Left lung (tissue), 4 donors: ENCODE measurements at regions not wholly inside any gene's neighbourhood (a gene's known extent, or its start where the extent isn't known, plus 50 kb on each side); places are given as distances from the start of the nearest gene placed in this dataset.

Experiments used
- ATAC-seq: fragments of 200-7000 bp; cut with Tn5 transposase; one replicate; pipeline ENCODE4 v1.9.1; 2020; ENCODE audit warnings: moderate library complexity
- DNase-seq, 4 donors: peaks; one replicate each; pipeline ENCODE4 v3.0.0-alpha.2; 2013 to 2020
- H3K27ac ChIP-seq, 2 donors: fragments of 200-600 bp; sonication (generic) in 1 of 2; one replicate each; pipeline versions ENCODE4 v1.5.0 to v1.8.0; 2020 to 2021
- H3K27me3 ChIP-seq, 2 donors: fragments of 200-600 bp; sonication (generic) in 1 of 2; one replicate each; pipeline versions ENCODE4 v1.5.0 to v1.8.0; 2020 to 2021
- H3K36me3 ChIP-seq, 2 donors: fragments of 200-600 bp; sonication (generic) in 1 of 2; one replicate each; pipeline versions ENCODE4 v1.5.0 to v1.8.0; 2020 to 2021
- H3K4me1 ChIP-seq, 2 donors: fragments of 200-600 bp; one replicate each; pipeline ENCODE4 v1.8.0; 2021
- H3K4me3 ChIP-seq, 2 donors: fragments of 200-600 bp; sonication (generic) in 1 of 2; one replicate each; pipeline versions ENCODE4 v1.5.0 to v1.8.0; 2020 to 2021; ENCODE audit warnings: mild to moderate bottlenecking in 1 of 2
- H3K9me3 ChIP-seq, 2 donors: fragments of 200-600 bp; sonication (generic) in 1 of 2; one replicate each; pipeline versions ENCODE4 v1.5.0 to v1.8.0; 2020 to 2021
- intact Hi-C, 2 donors: fragments of 100-400 bp; cut with DNase I; formaldehyde crosslinking; loops; one replicate each; pipeline versions ENCODE4 v1.11.2 to v1.14.2; 2022
- TF ChIP-seq, protein P1 (sequence below), 2 donors: fragments of 200-600 bp; sonication (generic) in 1 of 2; IDR thresholded peaks; one replicate each; pipeline versions ENCODE4 v1.5.0 to v1.8.0; 2021; ENCODE audit warnings: antibody characterized with exemption in 2 of 2
- donor health status: DM: no; HTN: yes; CAD: no.
- donor health status: DM: no; HTN: no; CAD: no.

- intact Hi-C loops = no loop called here
- DNase-seq (peak in 2 of 4 donors; percentile 19 to 40), ATAC-seq (peak; percentile 84)
- Histone ChIP-seq H3K36me3 (no peaks in the 10 kb centered on the region), H3K4me3 (no peak overlapping the region), H3K4me1 (no peaks in the 10 kb centered on the region), H3K27ac (no peak overlapping the region), H3K9me3 (no peaks in the 10 kb centered on the region), H3K27me3 (no peaks in the 10 kb centered on the region)
- TF ChIP-seq, protein P1, sequence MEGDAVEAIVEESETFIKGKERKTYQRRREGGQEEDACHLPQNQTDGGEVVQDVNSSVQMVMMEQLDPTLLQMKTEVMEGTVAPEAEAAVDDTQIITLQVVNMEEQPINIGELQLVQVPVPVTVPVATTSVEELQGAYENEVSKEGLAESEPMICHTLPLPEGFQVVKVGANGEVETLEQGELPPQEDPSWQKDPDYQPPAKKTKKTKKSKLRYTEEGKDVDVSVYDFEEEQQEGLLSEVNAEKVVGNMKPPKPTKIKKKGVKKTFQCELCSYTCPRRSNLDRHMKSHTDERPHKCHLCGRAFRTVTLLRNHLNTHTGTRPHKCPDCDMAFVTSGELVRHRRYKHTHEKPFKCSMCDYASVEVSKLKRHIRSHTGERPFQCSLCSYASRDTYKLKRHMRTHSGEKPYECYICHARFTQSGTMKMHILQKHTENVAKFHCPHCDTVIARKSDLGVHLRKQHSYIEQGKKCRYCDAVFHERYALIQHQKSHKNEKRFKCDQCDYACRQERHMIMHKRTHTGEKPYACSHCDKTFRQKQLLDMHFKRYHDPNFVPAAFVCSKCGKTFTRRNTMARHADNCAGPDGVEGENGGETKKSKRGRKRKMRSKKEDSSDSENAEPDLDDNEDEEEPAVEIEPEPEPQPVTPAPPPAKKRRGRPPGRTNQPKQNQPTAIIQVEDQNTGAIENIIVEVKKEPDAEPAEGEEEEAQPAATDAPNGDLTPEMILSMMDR (IDR thresholded peaks at IDR 0.05) = peak; percentile 4 to 28
Observed at GRCh38 chr3:132180337-132180791, 136.8 kb upstream of the ACP3 start.

- intact Hi-C loops = no loop called here
- H3K4me3 ChIP-seq = no peak overlapping the region
Observed at GRCh38 chr3:132183811-132184210, 133.4 kb upstream of the ACP3 start.

GRCh38 chr3:132187746-132188145, 129.5 kb upstream of the ACP3 start:
- no peaks in the 10 kb centered on the region for H3K9me3 ChIP-seq
- H3K4me3 ChIP-seq = no peak overlapping the region
- H3K36me3 ChIP-seq = no peaks in the 10 kb centered on the region
- no peaks in the 10 kb centered on the region for H3K27me3 ChIP-seq
- ATAC-seq = no peak
- DNase-seq = no peak
- H3K27ac ChIP-seq = no peak overlapping the region
- intact Hi-C loops = no loop called here
- H3K4me1 ChIP-seq = no peaks in the 10 kb centered on the region
- TF ChIP-seq, protein P1 (IDR thresholded peaks at IDR 0.05) = no peak

More at GRCh38 chr3:132183811-132184210, 133.4 kb upstream of the ACP3 start:
- Histone ChIP-seq H3K9me3 (no peaks in the 10 kb centered on the region), H3K27ac (no peak overlapping the region), H3K36me3 (no peaks in the 10 kb centered on the region), H3K4me1 (no peaks in the 10 kb centered on the region), H3K27me3 (no peaks in the 10 kb centered on the region)
- DNase-seq = no peak
- TF ChIP-seq, protein P1 (IDR thresholded peaks at IDR 0.05) = no peak
- no peak for ATAC-seq

- Histone ChIP-seq H3K9me3 (no peaks in the 10 kb centered on the region), H3K4me1 (no peaks in the 10 kb centered on the region), H3K36me3 (no peaks in the 10 kb centered on the region), H3K27me3 (no peaks in the 10 kb centered on the region), H3K4me3 (no peak overlapping the region), H3K27ac (no peak overlapping the region)
- intact Hi-C loops = no loop called here
- no peak for ATAC-seq
- TF ChIP-seq, protein P1 (IDR thresholded peaks at IDR 0.05) = no peak
- no peak for DNase-seq
Observed at GRCh38 chr3:132189601-132190000, 127.6 kb upstream of the ACP3 start.

GRCh38 chr3:132196113-132196512, 121.1 kb upstream of the ACP3 start:
- H3K9me3 ChIP-seq = no peaks in the 10 kb centered on the region
- TF ChIP-seq, protein P1 (IDR thresholded peaks at IDR 0.05) = no peak
- intact Hi-C loops = no loop called here
- H3K36me3 ChIP-seq = no peaks in the 10 kb centered on the region
- H3K27ac ChIP-seq = no peak overlapping the region
- no peak overlapping the region for H3K4me3 ChIP-seq
- peaks cover 0 to 3% of the 10 kb centered on the region in 2 donors for H3K4me1 ChIP-seq
- no peak for DNase-seq
- no peak for ATAC-seq
- no peaks in the 10 kb centered on the region for H3K27me3 ChIP-seq
